OCI-LY1 (cell line): ENCODE measurements at regions not wholly inside any gene's neighbourhood (a gene's known extent, or its start where the extent isn't known, plus 50 kb on each side); places are given as distances from the start of the nearest gene placed in this dataset.

Experiments used
- H2AFZ ChIP-seq: fragments of 200-600 bp; sonication (generic), shearing (Covaris generic); 2 replicates; pipeline ENCODE4 v1.6.0; 2014; ENCODE audit warnings: antibody characterized with exemption, mild to moderate bottlenecking, low read length
- H3F3A ChIP-seq: fragments of 200-600 bp; sonication (generic), shearing (Covaris generic); 2 replicates; pipeline ENCODE4 v1.6.0; 2014; ENCODE audit warnings: mild to moderate bottlenecking, antibody characterized with exemption, low read length, moderate library complexity; ENCODE audit not compliant: insufficient read depth
- H3K27ac ChIP-seq: fragments of 200-600 bp; sonication (generic); 2 replicates; pipeline ENCODE4 v1.5.1; 2014; ENCODE audit warnings: low read length, mixed run types, mild to moderate bottlenecking, low read depth; ENCODE audit not compliant: poor library complexity, severe bottlenecking
- H3K27me3 ChIP-seq: fragments of 200-600 bp; sonication (generic); 2 replicates; pipeline ENCODE4 v1.6.0; 2014; ENCODE audit warnings: antibody characterized with exemption, mild to moderate bottlenecking, low read length, moderate library complexity; ENCODE audit not compliant: insufficient read depth
- H3K36me3 ChIP-seq: fragments of 200-600 bp; sonication (generic); 2 replicates; pipeline ENCODE4 v1.6.1; 2014; ENCODE audit warnings: mild to moderate bottlenecking, antibody characterized with exemption, low read length, moderate library complexity, mixed read lengths; ENCODE audit not compliant: insufficient read depth
- H3K4me1 ChIP-seq: fragments of 200-600 bp; sonication (generic); 2 replicates; pipeline ENCODE4 v1.5.1; 2014; ENCODE audit warnings: mild to moderate bottlenecking, low read length, moderate library complexity; ENCODE audit not compliant: insufficient read depth, severe bottlenecking
- H3K4me2 ChIP-seq: fragments of 200-600 bp; sonication (generic), shearing (Covaris generic); 2 replicates; pipeline ENCODE4 v1.6.1; 2014; ENCODE audit warnings: low read length
- H3K4me3 ChIP-seq: fragments of 200-600 bp; sonication (generic); 2 replicates; pipeline ENCODE4 v1.5.1; 2014; ENCODE audit warnings: low read length, low read depth, mild to moderate bottlenecking, mixed read lengths; ENCODE audit not compliant: poor library complexity, severe bottlenecking
- H3K79me2 ChIP-seq: fragments of 200-600 bp; shearing (Covaris generic); 2 replicates; pipeline ENCODE4 v1.6.1; 2016; ENCODE audit warnings: mixed run types, low read length, mixed read lengths; ENCODE audit not compliant: insufficient read depth
- H3K9ac ChIP-seq: fragments of 200-600 bp; sonication (generic), shearing (Covaris generic); 2 replicates; pipeline ENCODE4 v1.6.1; 2014; ENCODE audit warnings: mild to moderate bottlenecking, low read length, mixed read lengths
- H3K9me2 ChIP-seq: fragments of 200-600 bp; sonication (generic), shearing (Covaris generic); 2 replicates; pipeline ENCODE4 v1.6.1; 2014; ENCODE audit warnings: low read depth, mild to moderate bottlenecking, low read length, mixed read lengths
- H3K9me3 ChIP-seq: fragments of 200-600 bp; shearing (Covaris generic); 2 replicates; pipeline ENCODE4 v1.6.1; 2014; ENCODE audit warnings: low read length, mixed read lengths
- H4K20me1 ChIP-seq: fragments of 200-600 bp; sonication (generic), shearing (Covaris generic); 2 replicates; pipeline ENCODE4 v1.6.0; 2016; ENCODE audit warnings: mild to moderate bottlenecking, low read length; ENCODE audit not compliant: insufficient read depth
- CTCF ChIP-seq: fragments of 200-600 bp; sonication (generic), shearing (Covaris generic); IDR thresholded peaks from 2 replicates; pipeline ENCODE4 v1.5.1; 2017; ENCODE audit warnings: mild to moderate bottlenecking, antibody characterized with exemption, low read length, moderate library complexity, mixed read lengths
- EZH2 ChIP-seq: fragments of 200-600 bp; sonication (generic), shearing (Covaris generic); IDR thresholded peaks from 2 replicates; pipeline ENCODE4 v1.8.0; 2017; ENCODE audit warnings: borderline replicate concordance, mixed run types, mild to moderate bottlenecking, antibody characterized with exemption, low read length, moderate library complexity, mixed read lengths

DNA sequence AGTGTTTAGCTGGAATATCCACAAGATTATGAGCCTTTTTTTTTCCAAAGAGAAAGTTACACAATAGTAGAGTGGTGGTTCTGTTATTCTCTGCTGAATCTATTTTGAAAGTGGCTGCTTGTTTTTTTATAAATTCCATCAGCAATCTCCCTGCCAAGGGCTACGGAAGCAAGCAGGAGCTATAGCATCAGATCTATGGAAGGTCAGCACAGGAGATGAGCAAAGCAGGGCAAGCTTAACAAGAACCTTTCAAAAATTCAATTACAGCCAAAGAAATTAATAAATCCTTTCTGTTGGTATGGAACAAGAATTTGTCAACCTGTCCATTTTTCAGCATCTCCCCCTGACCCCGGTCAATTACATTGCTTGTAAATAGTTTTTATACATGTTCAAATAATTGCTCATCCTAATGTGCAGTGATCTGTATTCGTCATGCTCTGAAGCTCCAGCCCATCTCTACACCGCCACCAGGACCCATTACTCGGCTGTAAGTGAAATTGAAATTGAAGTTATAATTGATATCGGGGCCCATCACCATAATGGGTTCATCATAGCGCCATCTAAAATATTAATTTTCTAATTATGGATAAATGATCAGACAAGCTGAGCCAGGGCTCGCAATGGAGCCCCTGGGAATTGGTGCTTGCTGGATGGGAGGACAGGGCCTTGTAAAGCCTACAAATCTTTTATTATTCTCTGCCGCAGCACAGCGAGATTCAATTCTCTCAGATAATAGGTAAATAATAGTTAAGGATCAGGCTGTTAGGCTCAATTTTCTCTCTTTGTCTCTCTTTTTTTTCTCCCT is 215.1 kb downstream of the ATG4C start:
- TF ChIP-seq CTCF = no peak
- no peak for TF ChIP-seq EZH2
- no peak overlapping the region for H3K4me3 ChIP-seq
- no peaks in the 10 kb centered on the region for H3F3A ChIP-seq
- H3K9ac ChIP-seq = no peak overlapping the region
- no peaks in the 10 kb centered on the region for H3K27me3 ChIP-seq
- H3K36me3 ChIP-seq = no peaks in the 10 kb centered on the region
- H2AFZ ChIP-seq = no peak overlapping the region
- H3K9me2 ChIP-seq = no peaks in the 10 kb centered on the region
- no peak overlapping the region for H3K27ac ChIP-seq
- H4K20me1 ChIP-seq = no peaks in the 10 kb centered on the region
- H3K79me2 ChIP-seq = no peaks in the 10 kb centered on the region
- H3K9me3 ChIP-seq = no peaks in the 10 kb centered on the region
- no peaks in the 10 kb centered on the region for H3K4me1 ChIP-seq
- no peak overlapping the region for H3K4me2 ChIP-seq

DNA sequence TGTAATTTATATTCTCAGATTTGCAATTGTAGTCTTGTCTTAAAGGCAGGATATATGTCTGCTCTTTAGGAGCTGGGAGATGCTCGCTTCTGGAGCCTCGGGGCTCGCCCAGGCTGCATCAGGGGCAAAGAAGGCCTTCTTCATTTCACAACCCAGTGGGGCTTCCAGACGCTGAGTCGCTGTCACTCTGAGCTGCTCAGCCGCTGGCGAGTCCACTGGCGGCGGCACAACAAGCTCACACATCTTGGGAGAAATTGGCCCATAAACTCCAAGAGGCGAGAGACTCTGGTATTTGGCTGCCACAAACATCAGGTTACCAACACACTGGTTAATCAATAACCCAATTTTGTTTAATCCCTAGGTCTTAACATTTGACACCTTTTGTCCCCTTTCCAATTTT is 216.6 kb downstream of the ATG4C start:
- H3K79me2 ChIP-seq = no peaks in the 10 kb centered on the region
- H3K4me2 ChIP-seq = no peak overlapping the region
- H3K4me3 ChIP-seq = no peak overlapping the region
- no peaks in the 10 kb centered on the region for H3K4me1 ChIP-seq
- H3K36me3 ChIP-seq = no peaks in the 10 kb centered on the region
- no peak overlapping the region for H2AFZ ChIP-seq
- no peaks in the 10 kb centered on the region for H3K27me3 ChIP-seq
- H4K20me1 ChIP-seq = no peaks in the 10 kb centered on the region
- no peaks in the 10 kb centered on the region for H3F3A ChIP-seq
- H3K9ac ChIP-seq = no peak overlapping the region
- no peaks in the 10 kb centered on the region for H3K9me3 ChIP-seq
- H3K9me2 ChIP-seq = no peaks in the 10 kb centered on the region
- TF ChIP-seq CTCF = no peak
- no peak for TF ChIP-seq EZH2
- H3K27ac ChIP-seq = no peak overlapping the region

GRCh38 chr1:63004868-63005267 is 220.9 kb downstream of the ATG4C start:
- H3K4me3 ChIP-seq = no peak overlapping the region
- H3F3A ChIP-seq = no peaks in the 10 kb centered on the region
- H3K4me1 ChIP-seq = no peaks in the 10 kb centered on the region
- H3K9ac ChIP-seq = no peak overlapping the region
- no peaks in the 10 kb centered on the region for H3K9me2 ChIP-seq
- no peak overlapping the region for H2AFZ ChIP-seq
- no peaks in the 10 kb centered on the region for H3K9me3 ChIP-seq
- H3K79me2 ChIP-seq = no peaks in the 10 kb centered on the region
- no peak overlapping the region for H3K27ac ChIP-seq
- no peak overlapping the region for H3K4me2 ChIP-seq
- H3K36me3 ChIP-seq = no peaks in the 10 kb centered on the region
- H4K20me1 ChIP-seq = no peaks in the 10 kb centered on the region
- H3K27me3 ChIP-seq = no peaks in the 10 kb centered on the region
- no peak for TF ChIP-seq EZH2
- TF ChIP-seq CTCF = no peak; the same call in 1 of the 2 replicates
